SK-N-MC (cell line): ENCODE measurements at regions not wholly inside any gene's neighbourhood (a gene's known extent, or its start where the extent isn't known, plus 50 kb on each side); places are given as distances from the start of the nearest gene placed in this dataset.

ENCODE experiments used
- EZH2 ChIP-seq: fragments of 200-600 bp; sonication (generic); IDR thresholded peaks from one replicate; pipeline ENCODE4 v1.6.1; 2017; ENCODE audit warnings: antibody characterized with exemption
- POLR2AphosphoS5 ChIP-seq: IDR thresholded peaks from 2 replicates; pipeline ENCODE4 v1.6.1; 2012; ENCODE audit warnings: mild to moderate bottlenecking, low read depth, low read length, borderline replicate concordance

- no peak for TF ChIP-seq EZH2
- TF ChIP-seq POLR2AphosphoS5, result no peak
These were observed 53.7 kb upstream of the MEF2A start for GRCh38 chr15:99511866-99512661.
